Calu3 (cell line): ENCODE measurements at regions not wholly inside any gene's neighbourhood (a gene's known extent, or its start where the extent isn't known, plus 50 kb on each side); places are given as distances from the start of the nearest gene placed in this dataset.

Experiments used
- BruUV-seq: library from RNA; stranded (reverse); fragments of 400-500 nt; replicated peaks from 2 replicates; lab custom pipeline; 2021; lab: Mats Ljungman, UMichigan
- CTCF ChIA-PET: fragments of 300-600 bp; sonication (Branson Sonifier 250); formaldehyde crosslinking; loops from one replicate; lab custom pipeline; 2022; ENCODE audit warnings: antibody characterized with exemption; lab: Charles Lee
- DNase-seq: peaks from one replicate; pipeline ENCODE4 v3.0.0; 2022
- H3K27ac Mint-ChIP-seq: one replicate; pipeline ENCODE4 v1.8.0; 2022; ENCODE audit warnings: mixed read lengths; ENCODE audit not compliant: unreplicated experiment
- H3K27me3 Mint-ChIP-seq: one replicate; pipeline ENCODE4 v1.8.0; 2022; ENCODE audit warnings: mixed read lengths; ENCODE audit not compliant: unreplicated experiment
- H3K36me3 Mint-ChIP-seq: one replicate; pipeline ENCODE4 v1.8.0; 2022; ENCODE audit warnings: mild to moderate bottlenecking, moderate library complexity, mixed read lengths; ENCODE audit not compliant: insufficient read depth, unreplicated experiment
- H3K4me1 Mint-ChIP-seq: one replicate; pipeline ENCODE4 v1.8.0; 2022; ENCODE audit warnings: mild to moderate bottlenecking, low read depth, mixed read lengths; ENCODE audit not compliant: unreplicated experiment
- H3K4me3 Mint-ChIP-seq: one replicate; pipeline ENCODE4 v1.8.0; 2022; ENCODE audit warnings: mild to moderate bottlenecking, low read depth, moderate library complexity, mixed read lengths; ENCODE audit not compliant: unreplicated experiment
- H3K9me3 Mint-ChIP-seq: one replicate; pipeline ENCODE4 v1.8.0; 2022; ENCODE audit warnings: low read depth, mixed read lengths; ENCODE audit not compliant: unreplicated experiment
- CTCF ChIP-seq: fragments of 200-600 bp; IDR thresholded peaks from one replicate; pipeline ENCODE4 v1.8.0; 2022; ENCODE audit warnings: antibody characterized with exemption; ENCODE audit not compliant: unreplicated experiment
- intact Hi-C: fragments of 100-400 bp; cut with micrococcal nuclease; formaldehyde crosslinking; loops from one replicate; pipeline ENCODE4 v1.10.0; 2022; ENCODE audit not compliant: unreplicated experiment

- BruUV-seq = no TSS peak
- no peak for DNase-seq
- Mint-ChIP-seq H3K9me3 (peaks cover 3% of the 10 kb centered on the region), H3K4me1 (no peaks in the 10 kb centered on the region), H3K4me3 (no peak overlapping the region), H3K36me3 (no peaks in the 10 kb centered on the region), H3K27ac (no peak overlapping the region), H3K27me3 (no peaks in the 10 kb centered on the region)
- CTCF ChIA-PET = no interaction called here
- intact Hi-C loops = no loop called here
- TF ChIP-seq CTCF = no peak
Observed at GRCh38 chr18:39692367-39693015, 2126.9 kb upstream of the CELF4 start.

GRCh38 chr18:39685303-39685902, 2119.8 kb upstream of the CELF4 start:
- DNase-seq = no peak
- Mint-ChIP-seq H3K9me3 (no peaks in the 10 kb centered on the region), H3K27ac (no peak overlapping the region), H3K27me3 (no peaks in the 10 kb centered on the region), H3K36me3 (no peaks in the 10 kb centered on the region), H3K4me1 (no peaks in the 10 kb centered on the region), H3K4me3 (no peak overlapping the region)
- no TSS peak for BruUV-seq
- CTCF ChIA-PET = interaction anchor here (0.7 kb wide), 1 partner anchor 283 kb away, joined by 4 read pairs; no protein-coding TSS in a partner anchor
- TF ChIP-seq CTCF = no peak
- intact Hi-C loops = no loop called here

- TF ChIP-seq CTCF = no peak
- intact Hi-C loops = no loop called here
- no peak overlapping the region for H3K4me3 Mint-ChIP-seq
Observed at GRCh38 chr18:39681061-39681460, 2115.5 kb upstream of the CELF4 start.

GRCh38 chr18:39675906-39676305, 2110.3 kb upstream of the CELF4 start:
- Mint-ChIP-seq H3K9me3 (no peaks in the 10 kb centered on the region), H3K27ac (no peak overlapping the region), H3K36me3 (no peaks in the 10 kb centered on the region), H3K27me3 (no peaks in the 10 kb centered on the region), H3K4me3 (no peak overlapping the region), H3K4me1 (no peaks in the 10 kb centered on the region)
- TF ChIP-seq CTCF = no peak
- no TSS peak for BruUV-seq
- no peak for DNase-seq
- intact Hi-C loops = no loop called here
- CTCF ChIA-PET = no interaction called here

More at GRCh38 chr18:39681061-39681460, 2115.5 kb upstream of the CELF4 start:
- BruUV-seq = no TSS peak
- no peaks in the 10 kb centered on the region for H3K4me1 Mint-ChIP-seq
- H3K9me3 Mint-ChIP-seq = no peaks in the 10 kb centered on the region
- peak overlapping the region; percentile 23 for H3K27ac Mint-ChIP-seq
- H3K36me3 Mint-ChIP-seq = no peaks in the 10 kb centered on the region
- no peaks in the 10 kb centered on the region for H3K27me3 Mint-ChIP-seq
- CTCF ChIA-PET = no interaction called here
- DNase-seq = no peak
